Stomach (tissue), 4 donors: ENCODE measurements at regions not wholly inside any gene's neighbourhood (a gene's known extent, or its start where the extent isn't known, plus 50 kb on each side); places are given as distances from the start of the nearest gene placed in this dataset.

Source experiments
- POLR2A ChIP-seq, 4 donors: fragments of 450-650 bp; IDR thresholded peaks; one replicate each; pipeline ENCODE4 v1.6.1; 2016; ENCODE audit warnings: antibody characterized with exemption in 4 of 4, control low read depth in 2 of 4, mild to moderate bottlenecking in 1 of 4, moderate library complexity in 1 of 4
- POLR2AphosphoS5 ChIP-seq, 3 donors: sonication (generic); formaldehyde crosslinking; IDR thresholded peaks; one replicate each; pipeline ENCODE4 v1.6.1; 2016; ENCODE audit warnings: antibody characterized with exemption in 3 of 3
- TF ChIP-seq, protein P1 (sequence below), 7 experiments: fragments of 450-650 bp in 4 of 7; fragments of 200-600 bp in 3 of 7; sonication (generic) in 3 of 7; IDR thresholded peaks; one replicate each; pipeline ENCODE4 v1.5.1; 2016 to 2019; ENCODE audit warnings: antibody characterized with exemption in 7 of 7, control low read depth in 2 of 7, mild to moderate bottlenecking in 1 of 7

DNA sequence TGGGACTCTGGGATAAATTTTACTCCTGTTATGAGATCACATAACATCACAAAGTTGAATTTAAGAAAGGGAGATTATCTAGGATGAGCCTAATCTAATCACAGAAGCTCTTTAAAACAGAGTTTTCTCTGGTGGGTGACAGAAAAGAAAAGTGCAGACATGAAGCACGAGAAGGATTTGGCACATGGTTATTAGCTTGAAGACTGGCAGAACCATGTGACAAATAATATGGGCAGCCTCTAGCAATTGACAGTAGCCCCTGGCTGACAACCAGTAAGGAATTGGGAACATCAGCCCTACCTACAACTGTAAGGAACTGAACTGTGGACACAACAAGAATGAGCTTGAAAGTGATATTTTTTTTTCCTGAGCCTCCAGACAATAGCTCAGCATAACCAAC, 243.1 kb downstream of the HTR1A start:
- TF ChIP-seq, protein P1, sequence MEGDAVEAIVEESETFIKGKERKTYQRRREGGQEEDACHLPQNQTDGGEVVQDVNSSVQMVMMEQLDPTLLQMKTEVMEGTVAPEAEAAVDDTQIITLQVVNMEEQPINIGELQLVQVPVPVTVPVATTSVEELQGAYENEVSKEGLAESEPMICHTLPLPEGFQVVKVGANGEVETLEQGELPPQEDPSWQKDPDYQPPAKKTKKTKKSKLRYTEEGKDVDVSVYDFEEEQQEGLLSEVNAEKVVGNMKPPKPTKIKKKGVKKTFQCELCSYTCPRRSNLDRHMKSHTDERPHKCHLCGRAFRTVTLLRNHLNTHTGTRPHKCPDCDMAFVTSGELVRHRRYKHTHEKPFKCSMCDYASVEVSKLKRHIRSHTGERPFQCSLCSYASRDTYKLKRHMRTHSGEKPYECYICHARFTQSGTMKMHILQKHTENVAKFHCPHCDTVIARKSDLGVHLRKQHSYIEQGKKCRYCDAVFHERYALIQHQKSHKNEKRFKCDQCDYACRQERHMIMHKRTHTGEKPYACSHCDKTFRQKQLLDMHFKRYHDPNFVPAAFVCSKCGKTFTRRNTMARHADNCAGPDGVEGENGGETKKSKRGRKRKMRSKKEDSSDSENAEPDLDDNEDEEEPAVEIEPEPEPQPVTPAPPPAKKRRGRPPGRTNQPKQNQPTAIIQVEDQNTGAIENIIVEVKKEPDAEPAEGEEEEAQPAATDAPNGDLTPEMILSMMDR (IDR thresholded peaks at IDR 0.05) = no peak
- TF ChIP-seq POLR2AphosphoS5 (IDR thresholded peaks at IDR 0.05) (no peak), POLR2A (IDR thresholded peaks at IDR 0.05) (no peak)
